WTC11 (cell line): ENCODE measurements at regions not wholly inside any gene's neighbourhood (a gene's known extent, or its start where the extent isn't known, plus 50 kb on each side); places are given as distances from the start of the nearest gene placed in this dataset.

ENCODE experiments used
- ATAC-seq: fragments of 200-7000 bp; cut with Tn5 transposase; 2 replicates; pipeline ENCODE4 v1.10.0; 2021; ENCODE audit warnings: mild to moderate bottlenecking, moderate library complexity
- CTCF ChIA-PET: fragments of 300-600 bp; sonication (Branson Sonifier 250); formaldehyde crosslinking; loops from one replicate; lab custom pipeline; 2021; ENCODE audit warnings: antibody characterized with exemption; lab: Charles Lee
- POLR2A ChIA-PET: fragments of 350-600 bp; sonication (Branson Sonifier 250); formaldehyde crosslinking; loops from one replicate; lab custom pipeline; 2021; ENCODE audit warnings: antibody characterized with exemption; lab: Charles Lee
- DNase-seq: peaks from one replicate; pipeline ENCODE4 v3.0.0; 2021; ENCODE audit warnings: low spot score
- H3K27ac Mint-ChIP-seq: 2 replicates; pipeline ENCODE4 v1.8.0; 2021; ENCODE audit warnings: mixed read lengths
- H3K27me3 Mint-ChIP-seq: 2 replicates; pipeline ENCODE4 v1.8.0; 2021; ENCODE audit warnings: low read depth, mild to moderate bottlenecking, moderate library complexity, mixed read lengths
- H3K36me3 Mint-ChIP-seq: 2 replicates; pipeline ENCODE4 v1.8.0; 2021; ENCODE audit warnings: mixed read lengths
- H3K4me1 Mint-ChIP-seq: 2 replicates; pipeline ENCODE4 v1.8.0; 2022; ENCODE audit warnings: mixed read lengths
- H3K4me3 Mint-ChIP-seq: 2 replicates; pipeline ENCODE4 v1.8.0; 2021; ENCODE audit warnings: mild to moderate bottlenecking, moderate library complexity, mixed read lengths
- H3K9me3 Mint-ChIP-seq: 2 replicates; pipeline ENCODE4 v1.8.0; 2021; ENCODE audit warnings: mixed read lengths
- ATF2 ChIP-seq: sonication (generic); formaldehyde crosslinking; IDR thresholded peaks from 2 replicates; pipeline ENCODE4 v1.8.1; 2022; ENCODE audit warnings: low read depth, missing genetic modification reagents, borderline replicate concordance
- CREB1 ChIP-seq: sonication (generic); formaldehyde crosslinking; IDR thresholded peaks from 2 replicates; pipeline ENCODE4 v1.8.0; 2023; ENCODE audit warnings: mild to moderate bottlenecking, missing genetic modification reagents
- E2F1 ChIP-seq: sonication (generic); formaldehyde crosslinking; IDR thresholded peaks from 2 replicates; pipeline ENCODE4 v1.8.0; 2022; ENCODE audit warnings: mild to moderate bottlenecking, missing genetic modification reagents
- FOXP1 ChIP-seq: sonication (generic); formaldehyde crosslinking; IDR thresholded peaks from 2 replicates; pipeline ENCODE4 v1.8.0; 2022; ENCODE audit warnings: missing genetic modification reagents, mild to moderate bottlenecking, moderate library complexity, borderline replicate concordance
- FOXP4 ChIP-seq: sonication (generic); formaldehyde crosslinking; IDR thresholded peaks from 2 replicates; pipeline ENCODE4 v1.8.0; 2022; ENCODE audit warnings: mild to moderate bottlenecking, missing genetic modification reagents
- HMGA2 ChIP-seq: fragments of 250-450 bp; sonication (Bioruptor Pico); IDR thresholded peaks from 2 replicates; pipeline ENCODE4 v1.4.0; 2021; ENCODE audit warnings: mild to moderate bottlenecking, moderate library complexity
- HMGXB4 ChIP-seq: sonication (generic); formaldehyde crosslinking; IDR thresholded peaks from 2 replicates; pipeline ENCODE4 v1.8.1; 2023; ENCODE audit warnings: mild to moderate bottlenecking, moderate library complexity, missing genetic modification reagents
- JUN ChIP-seq: sonication (generic); formaldehyde crosslinking; IDR thresholded peaks from 2 replicates; pipeline ENCODE4 v1.8.0; 2023; ENCODE audit warnings: mild to moderate bottlenecking, missing genetic modification reagents
- NFATC4 ChIP-seq: fragments of 250-450 bp; sonication (Bioruptor Pico); IDR thresholded peaks from 2 replicates; pipeline ENCODE4 v1.9.0; 2021; ENCODE audit warnings: mild to moderate bottlenecking
- NFE2L1 ChIP-seq: sonication (generic); formaldehyde crosslinking; IDR thresholded peaks from 2 replicates; pipeline ENCODE4 v1.8.1; 2023; ENCODE audit warnings: missing genetic modification reagents
- PRRX2 ChIP-seq: fragments of 250-450 bp; sonication (Bioruptor Pico); IDR thresholded peaks from 2 replicates; pipeline ENCODE4 v1.8.0; 2021; ENCODE audit warnings: mild to moderate bottlenecking
- TP53 ChIP-seq: sonication (generic); formaldehyde crosslinking; IDR thresholded peaks from 2 replicates; pipeline ENCODE4 v1.8.1; 2023; ENCODE audit warnings: mild to moderate bottlenecking, missing genetic modification reagents
- ZMAT4 ChIP-seq: fragments of 250-450 bp; sonication (Bioruptor Pico); IDR thresholded peaks from 2 replicates; pipeline ENCODE4 v1.9.0; 2021; ENCODE audit warnings: mild to moderate bottlenecking
- ZNF138 ChIP-seq: sonication (generic); formaldehyde crosslinking; conservative IDR thresholded peaks from 2 replicates; pipeline ENCODE4 v1.8.1; 2022; ENCODE audit warnings: mild to moderate bottlenecking, moderate library complexity, missing genetic modification reagents
- ZNF281 ChIP-seq: sonication (generic); formaldehyde crosslinking; IDR thresholded peaks from 2 replicates; pipeline ENCODE4 v1.8.0; 2023; ENCODE audit warnings: mild to moderate bottlenecking, missing genetic modification reagents
- ZNF317 ChIP-seq: sonication (generic); formaldehyde crosslinking; IDR thresholded peaks from 2 replicates; pipeline ENCODE4 v1.8.1; 2023; ENCODE audit warnings: low read depth, mild to moderate bottlenecking, moderate library complexity, missing genetic modification reagents, borderline replicate concordance
- ZNF396 ChIP-seq: fragments of 250-450 bp; sonication (Bioruptor Pico); IDR thresholded peaks from 2 replicates; pipeline ENCODE4 v1.8.0; 2021; ENCODE audit warnings: mild to moderate bottlenecking, moderate library complexity, borderline replicate concordance
- ZNF512 ChIP-seq: sonication (generic); formaldehyde crosslinking; IDR thresholded peaks from 2 replicates; pipeline ENCODE4 v1.8.1; 2022; ENCODE audit warnings: missing genetic modification reagents, borderline replicate concordance

- TF ChIP-seq FOXP4 (CRISPR knock-in tag): no peak
- no peak for TF ChIP-seq ZNF396 (CRISPR knock-in tag)
- no peak for TF ChIP-seq PRRX2 (CRISPR knock-in tag)
- TF ChIP-seq HMGXB4 (CRISPR knock-in tag): no peak
- no peak for TF ChIP-seq HMGA2 (CRISPR knock-in tag)
- TF ChIP-seq NFATC4 (CRISPR knock-in tag): no peak
- TF ChIP-seq E2F1: no peak
Measured at GRCh38 chr7:42677751-42678699, 233.8 kb downstream of the C7orf25 start (continued).

GRCh38 chr7:42674541-42674940 lies 237.3 kb downstream of the C7orf25 start:
- ATAC-seq (no peak), DNase-seq (no peak)
- TF ChIP-seq NFE2L1 (CRISPR knock-in tag): no peak
- TF ChIP-seq FOXP1: no peak
- no peak for TF ChIP-seq ZNF512 (CRISPR knock-in tag)
- no peak for TF ChIP-seq CREB1 (CRISPR knock-in tag)
- no peak for TF ChIP-seq ZNF281 (CRISPR knock-in tag)
- no peak for TF ChIP-seq ATF2 (CRISPR knock-in tag)
- TF ChIP-seq ZNF317 (CRISPR knock-in tag): no peak
- no peak for TF ChIP-seq JUN
- TF ChIP-seq ZNF138 (CRISPR knock-in tag): no peak
- TF ChIP-seq HMGA2 (CRISPR knock-in tag): no peak
- TF ChIP-seq ZMAT4: no peak
- no peak for TF ChIP-seq TP53
- Mint-ChIP-seq H3K4me3 (no peak overlapping the region), H3K36me3 (no peaks in the 10 kb centered on the region), H3K27me3 (no peaks in the 10 kb centered on the region), H3K27ac (no peak overlapping the region), H3K9me3 (peaks cover under 1% of the 10 kb centered on the region), H3K4me1 (0 out of 2 replicates have a peak, but pooled peaks cover 7% of the 10 kb centered on the region)
- POLR2A ChIA-PET: no interaction called here
- CTCF ChIA-PET: no interaction called here
